GM06990 (cell line): ENCODE measurements at regions not wholly inside any gene's neighbourhood (a gene's known extent, or its start where the extent isn't known, plus 50 kb on each side); places are given as distances from the start of the nearest gene placed in this dataset.

Experiments
- DNase-seq: peaks from one replicate; pipeline ENCODE4 v3.0.0-alpha.2; 2011; ENCODE audit not compliant: insufficient read length; ENCODE audit errors: extremely low read depth
- H3K27me3 ChIP-seq: replicated peaks from 2 replicates; pipeline ENCODE4 v1.6.0; 2011; ENCODE audit warnings: low read length; ENCODE audit not compliant: control insufficient read depth, insufficient read depth
- H3K36me3 ChIP-seq: 2 replicates; pipeline ENCODE4 v1.5.1; 2011; ENCODE audit warnings: low read length; ENCODE audit not compliant: control insufficient read depth, insufficient read depth
- H3K4me3 ChIP-seq: replicated peaks from 2 replicates; pipeline ENCODE4 v1.5.1; 2011; ENCODE audit warnings: low read depth, mild to moderate bottlenecking, control low read depth, low read length
- CTCF ChIP-seq: IDR thresholded peaks from 2 replicates; pipeline ENCODE4 v1.5.1; 2011; ENCODE audit warnings: low read length, control low read depth, mild to moderate bottlenecking, inconsistent platforms; ENCODE audit not compliant: insufficient read depth, poor library complexity, severe bottlenecking

- H3K27me3 ChIP-seq: no peaks in the 10 kb centered on the region
- H3K4me3 ChIP-seq: no peak overlapping the region
- no peak for DNase-seq
- no peak for TF ChIP-seq CTCF
- H3K36me3 ChIP-seq: no peaks in the 10 kb centered on the region
Measured at GRCh38 chr13:40486518-40487163, 179.8 kb downstream of the FOXO1 start.

- no peaks in the 10 kb centered on the region for H3K36me3 ChIP-seq
- H3K4me3 ChIP-seq: no peak overlapping the region
- no peaks in the 10 kb centered on the region for H3K27me3 ChIP-seq
- DNase-seq: no peak
- no peak for TF ChIP-seq CTCF
Measured at GRCh38 chr13:40488869-40489391, 177.5 kb downstream of the FOXO1 start.

GRCh38 chr13:40490086-40490758 lies 176.2 kb downstream of the FOXO1 start:
- Histone ChIP-seq H3K27me3 (no peaks in the 10 kb centered on the region), H3K4me3 (no peak overlapping the region), H3K36me3 (no peaks in the 10 kb centered on the region)
- TF ChIP-seq CTCF: no peak
- DNase-seq: no peak

- no peaks in the 10 kb centered on the region for H3K36me3 ChIP-seq
- no peaks in the 10 kb centered on the region for H3K27me3 ChIP-seq
- H3K4me3 ChIP-seq: no peak overlapping the region
- no peak for DNase-seq
- no peak for TF ChIP-seq CTCF
Measured at GRCh38 chr13:40492511-40492910, 173.9 kb downstream of the FOXO1 start.

GRCh38 chr13:40494513-40494912 lies 171.9 kb downstream of the FOXO1 start:
- no peak for DNase-seq
- Histone ChIP-seq H3K4me3 (no peak overlapping the region), H3K36me3 (no peaks in the 10 kb centered on the region), H3K27me3 (no peaks in the 10 kb centered on the region)
- TF ChIP-seq CTCF: no peak
